NCI-H128 (cell line): ENCODE measurements at regions not wholly inside any gene's neighbourhood (a gene's known extent, or its start where the extent isn't known, plus 50 kb on each side); places are given as distances from the start of the nearest gene placed in this dataset.
A peak's percentile ranks its signal among the peaks of the same experiment; 100 is the strongest.

ENCODE experiments used
- DNase-seq: peaks from one replicate; lab custom pipeline; 2025; ENCODE audit not compliant: unreplicated experiment; lab: John Stamatoyannopoulos, UW

DNA sequence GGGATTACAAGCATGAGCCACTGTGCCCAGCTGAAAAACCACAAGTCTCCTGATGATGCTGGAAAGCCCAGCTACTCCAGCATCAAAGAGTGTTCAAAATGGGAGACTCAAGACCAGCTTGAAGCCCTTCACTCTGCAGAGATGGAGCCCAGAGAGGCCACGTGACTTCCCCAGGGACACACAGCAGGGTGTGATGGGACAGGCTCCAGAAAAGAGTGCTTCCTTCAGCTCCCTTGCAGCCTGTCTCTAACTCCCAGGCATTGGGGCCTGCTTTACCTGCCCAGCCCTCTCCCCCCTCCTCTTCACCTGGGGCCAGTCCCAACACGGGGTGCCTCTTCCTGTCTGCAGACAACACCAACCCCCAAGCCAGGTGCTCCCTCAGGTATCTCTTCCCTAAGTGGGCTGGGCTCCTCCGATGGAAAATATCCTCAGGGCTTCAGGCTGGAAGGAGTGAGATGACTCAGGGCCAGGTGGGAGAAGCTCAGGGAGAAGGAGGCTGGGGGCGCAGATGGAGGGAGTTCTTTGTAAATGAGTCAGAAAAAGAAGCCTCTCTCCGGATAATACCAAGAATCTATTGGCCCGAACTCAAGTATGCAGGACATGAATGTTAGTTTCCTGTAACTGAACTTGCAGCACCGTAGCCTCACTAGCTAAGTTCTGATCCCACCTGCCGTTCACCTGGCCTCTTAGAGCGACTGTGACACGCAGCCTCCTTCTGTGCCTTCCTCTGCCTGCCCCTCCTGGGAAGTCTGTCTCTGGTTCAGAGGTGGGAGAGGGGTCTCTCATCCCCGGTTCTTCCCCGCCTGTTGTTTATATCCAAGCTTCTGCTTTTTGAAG lies 326.6 kb downstream of the MN1 start:
- DNase-seq = no peak

- no peak for DNase-seq
Measured at GRCh38 chr22:27475548-27475897, 326.0 kb downstream of the MN1 start.

DNA sequence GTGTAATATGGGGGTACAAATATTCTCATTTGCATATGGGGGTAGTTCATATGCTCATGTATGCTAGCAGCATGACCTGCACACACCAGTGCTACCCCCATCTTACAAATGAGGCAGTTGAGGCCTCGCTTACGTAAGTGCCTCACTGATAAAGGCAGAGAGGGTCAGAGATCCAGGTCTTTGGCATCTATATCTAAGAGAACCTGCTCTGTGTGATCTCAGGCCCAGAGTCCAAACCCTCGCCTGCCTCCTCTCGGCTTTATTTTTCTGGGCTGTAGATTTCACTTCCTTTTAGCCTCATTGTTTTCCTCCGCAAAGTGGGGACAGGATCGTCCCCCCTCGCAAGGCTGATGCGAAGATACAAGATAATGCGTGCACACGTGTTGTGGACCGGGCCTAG lies 325.2 kb downstream of the MN1 start:
- no peak for DNase-seq

DNA sequence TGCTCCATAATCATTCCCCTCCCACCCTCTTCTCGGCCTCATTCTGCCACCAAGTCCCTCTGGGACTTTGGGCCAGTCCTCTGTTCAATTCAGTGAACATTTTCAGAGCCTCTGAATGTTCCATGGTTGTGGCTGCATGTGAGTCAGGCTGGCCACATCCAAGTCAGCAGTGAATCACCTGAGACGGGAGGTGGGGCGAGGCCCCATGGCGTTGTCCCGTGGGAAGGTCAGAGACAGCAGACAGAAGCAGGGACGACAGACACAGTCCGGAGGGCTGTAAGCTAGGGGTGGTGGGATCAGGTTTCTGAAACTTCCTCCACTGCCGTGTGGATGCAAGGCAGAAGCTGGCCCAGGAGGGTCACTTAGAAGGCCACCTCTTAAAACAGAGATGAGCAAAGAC lies 324.8 kb downstream of the MN1 start:
- DNase-seq = no peak

DNA sequence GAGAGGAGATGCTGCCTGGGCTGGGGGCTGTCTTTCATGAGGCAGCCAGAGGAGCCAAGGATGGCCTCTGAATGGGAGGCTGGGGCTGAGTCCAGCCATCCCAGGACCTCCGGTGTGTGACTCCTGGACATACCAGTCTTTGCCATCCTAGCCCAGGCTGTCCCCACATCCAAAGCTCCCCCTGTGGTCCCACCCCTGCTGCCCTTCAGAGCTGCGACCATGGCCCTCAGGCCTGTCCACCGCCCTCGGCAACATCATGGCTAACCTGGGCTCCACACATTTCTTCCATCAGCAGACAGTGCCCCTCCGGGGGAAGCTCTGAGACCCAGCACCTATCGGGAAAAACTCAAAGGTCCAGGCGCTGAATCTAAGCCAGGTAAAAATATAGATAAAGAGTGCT lies 324.4 kb downstream of the MN1 start:
- DNase-seq = no peak

- DNase-seq = peak; percentile 9
Measured at GRCh38 chr22:27480487-27480886, 321.1 kb downstream of the MN1 start.

GRCh38 chr22:27482402-27482801 lies 319.2 kb downstream of the MN1 start:
- DNase-seq = no peak

DNA sequence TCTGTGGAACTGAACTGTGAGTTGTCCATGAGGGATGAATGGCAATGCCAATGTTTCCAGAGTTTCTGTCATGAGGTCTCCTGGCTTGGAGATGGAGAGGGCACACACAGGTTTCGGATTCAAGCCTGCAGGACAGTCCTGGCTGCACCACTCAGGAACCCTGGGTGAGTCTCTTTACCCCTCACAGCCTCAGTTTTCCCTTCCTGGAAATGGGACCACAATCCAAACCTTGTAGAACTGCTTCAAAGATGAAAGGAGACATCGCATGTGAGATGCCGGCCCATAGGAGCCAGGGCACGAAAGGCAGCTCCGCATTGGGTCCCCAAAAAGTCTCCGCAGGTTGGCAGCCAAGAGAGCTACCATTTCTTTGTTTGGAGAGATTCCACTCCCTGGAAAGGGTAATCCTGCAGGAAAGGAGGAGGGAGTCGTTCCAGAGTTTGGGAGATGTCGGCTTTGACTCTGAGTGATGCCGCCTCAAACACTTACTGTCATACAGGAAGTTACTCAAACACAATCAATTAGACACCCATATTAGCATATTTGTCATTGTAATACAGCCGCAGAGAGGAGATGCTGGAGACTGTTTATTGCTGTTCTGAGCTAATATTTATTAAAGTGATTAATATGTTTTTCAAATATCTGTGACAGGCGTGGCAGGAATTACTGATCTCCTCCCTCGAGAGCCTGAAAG lies 318.3 kb downstream of the MN1 start:
- no peak for DNase-seq

- no peak for DNase-seq
Measured at GRCh38 chr22:27485842-27486241, 315.7 kb downstream of the MN1 start.

- DNase-seq = no peak
Measured at GRCh38 chr22:27487600-27488452, 313.7 kb downstream of the MN1 start.

- no peak for DNase-seq
Measured at GRCh38 chr22:27488456-27489177, 312.9 kb downstream of the MN1 start.

- DNase-seq = no peak
Measured at GRCh38 chr22:27489178-27489675, 312.3 kb downstream of the MN1 start.

GRCh38 chr22:27490080-27490479 lies 311.5 kb downstream of the MN1 start:
- no peak for DNase-seq

DNA sequence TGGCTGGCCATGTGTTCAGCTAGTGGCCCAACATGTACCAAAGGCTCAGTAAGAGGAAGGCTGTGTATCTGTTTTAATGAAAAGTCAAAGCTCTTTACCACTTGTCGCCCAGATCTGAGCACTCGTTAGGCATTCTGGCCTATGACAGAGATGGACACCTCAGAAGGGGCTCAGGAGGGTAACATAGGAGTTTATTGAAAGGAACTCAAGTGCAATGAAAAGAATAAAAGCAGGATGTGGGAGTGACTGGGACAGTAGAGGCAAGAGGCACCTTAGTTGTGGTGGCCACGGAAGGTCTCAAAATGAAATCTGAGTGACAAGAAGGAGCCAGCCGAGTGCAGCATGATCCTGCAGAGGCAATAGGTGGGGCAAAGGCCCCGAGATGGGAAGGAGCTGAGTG lies 309.7 kb downstream of the MN1 start:
- no peak for DNase-seq

DNA sequence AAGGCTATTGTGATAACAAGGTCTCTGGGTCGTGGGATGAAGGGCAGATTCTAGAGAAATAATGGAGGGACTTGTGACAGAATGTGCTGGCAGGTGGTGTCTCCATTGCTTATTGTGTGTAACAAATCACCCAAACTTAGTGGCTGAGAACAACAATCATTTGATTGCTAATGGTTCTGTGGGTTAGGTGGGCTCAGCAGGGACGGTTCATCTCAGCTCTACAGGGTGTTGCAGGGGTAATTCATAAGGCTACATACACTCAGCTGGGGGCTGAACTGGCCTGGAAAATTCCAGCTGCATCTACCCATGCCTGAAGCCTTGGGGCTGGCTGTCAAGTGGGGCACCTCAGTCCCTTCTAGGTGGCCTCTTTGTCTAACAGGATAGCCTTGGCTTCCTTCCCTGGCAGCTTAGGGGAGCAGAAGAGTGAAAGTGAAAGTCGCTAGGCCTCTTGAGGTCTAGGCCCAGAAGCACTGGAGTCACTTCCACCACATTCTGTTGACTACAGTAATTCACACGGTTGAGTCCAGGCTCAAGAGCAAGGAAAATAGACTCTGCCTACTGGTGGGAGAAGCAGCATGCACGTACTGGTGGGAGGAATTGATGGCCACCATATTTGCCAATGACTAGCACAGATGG lies 308.9 kb downstream of the MN1 start:
- no peak for DNase-seq

GRCh38 chr22:27493796-27494195 lies 307.8 kb downstream of the MN1 start:
- DNase-seq = no peak

- DNase-seq = no peak
Measured at GRCh38 chr22:27494785-27495184, 306.8 kb downstream of the MN1 start.

- no peak for DNase-seq
Measured at GRCh38 chr22:27495325-27495724, 306.2 kb downstream of the MN1 start.

- DNase-seq = no peak
Measured at GRCh38 chr22:27499121-27499520, 302.4 kb downstream of the MN1 start.

GRCh38 chr22:27501191-27501936 lies 300.2 kb downstream of the MN1 start:
- no peak for DNase-seq
